HEK293T (cell line): ENCODE measurements at regions not wholly inside any gene's neighbourhood (a gene's known extent, or its start where the extent isn't known, plus 50 kb on each side); places are given as distances from the start of the nearest gene placed in this dataset.

Experiments used
- ARNT ChIP-seq: fragments of 450-650 bp; IDR thresholded peaks from 2 replicates; pipeline ENCODE4 v1.6.1; 2017; ENCODE audit warnings: mild to moderate bottlenecking
- BHLHE40 ChIP-seq: fragments of 450-650 bp; IDR thresholded peaks from 2 replicates; pipeline ENCODE4 v1.6.1; 2016; ENCODE audit warnings: mild to moderate bottlenecking, moderate library complexity, borderline replicate concordance
- CTBP1 ChIP-seq: fragments of 450-650 bp; IDR thresholded peaks from 2 replicates; pipeline ENCODE4 v1.6.1; 2016; ENCODE audit warnings: borderline replicate concordance
- ELF4 ChIP-seq: fragments of 450-650 bp; IDR thresholded peaks from 2 replicates; pipeline ENCODE4 v1.6.1; 2017; ENCODE audit warnings: antibody characterized with exemption
- FOXA1 ChIP-seq: fragments of 450-650 bp; IDR thresholded peaks from 2 replicates; pipeline ENCODE4 v1.6.1; 2016; ENCODE audit warnings: mild to moderate bottlenecking
- FOXM1 ChIP-seq: fragments of 450-650 bp; IDR thresholded peaks from 2 replicates; pipeline ENCODE4 v1.6.1; 2017; ENCODE audit warnings: mild to moderate bottlenecking, borderline replicate concordance
- L3MBTL2 ChIP-seq: fragments of 450-650 bp; conservative IDR thresholded peaks from 2 replicates; pipeline ENCODE4 v1.6.1; 2016; ENCODE audit warnings: mild to moderate bottlenecking
- NFRKB ChIP-seq: fragments of 450-650 bp; IDR thresholded peaks from 2 replicates; pipeline ENCODE4 v1.6.1; 2016; ENCODE audit warnings: mild to moderate bottlenecking, moderate library complexity
- SP1 ChIP-seq: fragments of 450-650 bp; IDR thresholded peaks from 2 replicates; pipeline ENCODE4 v1.6.1; 2017
- SUZ12 ChIP-seq: fragments of 450-650 bp; IDR thresholded peaks from 2 replicates; pipeline ENCODE4 v1.6.1; 2016; ENCODE audit warnings: mild to moderate bottlenecking
- TARDBP ChIP-seq: fragments of 450-650 bp; IDR thresholded peaks from 2 replicates; pipeline ENCODE4 v1.6.1; 2016
- ZNF384 ChIP-seq: fragments of 450-650 bp; IDR thresholded peaks from 2 replicates; pipeline ENCODE4 v1.6.1; 2016

GRCh38 chr13:75225288-75226032 lies 256.5 kb downstream of the TBC1D4 start:
- TF ChIP-seq ARNT = no peak
- no peak for TF ChIP-seq FOXM1
- no peak for TF ChIP-seq ELF4
- TF ChIP-seq FOXA1 = no peak
- no peak for TF ChIP-seq SUZ12
- no peak for TF ChIP-seq CTBP1
- no peak for TF ChIP-seq NFRKB
- TF ChIP-seq TARDBP = no peak
- no peak for TF ChIP-seq L3MBTL2
- no peak for TF ChIP-seq SP1
- TF ChIP-seq BHLHE40 = no peak
- TF ChIP-seq ZNF384 = no peak
